ENCODE measurements at regions not wholly inside any gene's neighbourhood (a gene's known extent, or its start where the extent isn't known, plus 50 kb on each side); places are given as distances from the start of the nearest gene placed in this dataset.

DNA sequence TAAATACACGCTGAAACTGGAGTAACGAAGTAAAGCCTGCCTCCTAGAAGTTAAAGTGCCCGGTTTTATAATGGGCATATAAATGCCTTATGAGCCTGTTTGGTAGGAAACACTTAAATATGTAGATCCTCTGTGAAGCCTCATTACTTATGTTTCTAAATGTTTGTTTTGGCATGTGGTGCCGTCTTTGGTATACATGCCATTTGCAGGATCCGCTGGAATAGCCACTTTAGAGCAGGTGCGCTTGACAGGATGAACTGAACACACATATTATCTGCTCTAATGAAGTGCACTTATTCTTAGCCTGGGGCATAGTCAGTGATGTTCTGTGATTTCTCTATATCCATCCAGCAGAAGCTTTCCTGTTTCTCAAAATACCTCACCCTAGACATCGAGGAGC is 778.1 kb upstream of the WWC1 start:
- TF ChIP-seq, protein P1, sequence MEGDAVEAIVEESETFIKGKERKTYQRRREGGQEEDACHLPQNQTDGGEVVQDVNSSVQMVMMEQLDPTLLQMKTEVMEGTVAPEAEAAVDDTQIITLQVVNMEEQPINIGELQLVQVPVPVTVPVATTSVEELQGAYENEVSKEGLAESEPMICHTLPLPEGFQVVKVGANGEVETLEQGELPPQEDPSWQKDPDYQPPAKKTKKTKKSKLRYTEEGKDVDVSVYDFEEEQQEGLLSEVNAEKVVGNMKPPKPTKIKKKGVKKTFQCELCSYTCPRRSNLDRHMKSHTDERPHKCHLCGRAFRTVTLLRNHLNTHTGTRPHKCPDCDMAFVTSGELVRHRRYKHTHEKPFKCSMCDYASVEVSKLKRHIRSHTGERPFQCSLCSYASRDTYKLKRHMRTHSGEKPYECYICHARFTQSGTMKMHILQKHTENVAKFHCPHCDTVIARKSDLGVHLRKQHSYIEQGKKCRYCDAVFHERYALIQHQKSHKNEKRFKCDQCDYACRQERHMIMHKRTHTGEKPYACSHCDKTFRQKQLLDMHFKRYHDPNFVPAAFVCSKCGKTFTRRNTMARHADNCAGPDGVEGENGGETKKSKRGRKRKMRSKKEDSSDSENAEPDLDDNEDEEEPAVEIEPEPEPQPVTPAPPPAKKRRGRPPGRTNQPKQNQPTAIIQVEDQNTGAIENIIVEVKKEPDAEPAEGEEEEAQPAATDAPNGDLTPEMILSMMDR (IDR thresholded peaks at IDR 0.05): no peak
- TF ChIP-seq EZH2 (IDR thresholded peaks at IDR 0.05; ENCODE audit: borderline replicate concordance, insufficient read depth, low read depth, low read length, poor library complexity, severe bottlenecking): no peak
